Endothelial cell of umbilical vein (primary cell): ENCODE measurements at regions not wholly inside any gene's neighbourhood (a gene's known extent, or its start where the extent isn't known, plus 50 kb on each side); places are given as distances from the start of the nearest gene placed in this dataset.

Experiments
- EZH2 ChIP-seq: IDR thresholded peaks from 2 replicates; pipeline ENCODE4 v1.6.1; 2012; ENCODE audit warnings: borderline replicate concordance, low read depth, mild to moderate bottlenecking, moderate library complexity, low read length, inconsistent platforms; ENCODE audit not compliant: severe bottlenecking
- FOS ChIP-seq: IDR thresholded peaks from 2 replicates; pipeline ENCODE4 v1.6.1; 2011; ENCODE audit warnings: mild to moderate bottlenecking, low read length, moderate library complexity, borderline replicate concordance; ENCODE audit not compliant: insufficient read depth
- GATA2 ChIP-seq: IDR thresholded peaks from 2 replicates; pipeline ENCODE4 v1.7.0; 2011; ENCODE audit warnings: low read depth, mild to moderate bottlenecking, moderate library complexity, mixed read lengths, low read length; ENCODE audit not compliant: insufficient read length, insufficient read depth
- JUN ChIP-seq: IDR thresholded peaks from 2 replicates; pipeline ENCODE4 v1.6.1; 2011; ENCODE audit warnings: borderline replicate concordance, low read depth; ENCODE audit not compliant: insufficient read length, insufficient read depth
- MYC ChIP-seq: IDR thresholded peaks from one replicate; pipeline ENCODE4 v1.6.1; 2011; ENCODE audit warnings: mild to moderate bottlenecking, low read depth, low read length
- POLR2A ChIP-seq: IDR thresholded peaks from 2 replicates; pipeline ENCODE4 v1.6.1; 2012; ENCODE audit warnings: low read depth, mild to moderate bottlenecking, control low read depth, low read length
- POLR2AphosphoS5 ChIP-seq: IDR thresholded peaks from 2 replicates; pipeline ENCODE4 v1.6.1; 2012; ENCODE audit warnings: low read depth, mild to moderate bottlenecking, control low read depth, low read length, moderate library complexity; ENCODE audit not compliant: insufficient read depth
- TF ChIP-seq, protein P1 (sequence below), 2 donors: IDR thresholded peaks; 1 replicate in 1 of 2; 2 replicates in 1 of 2; pipeline ENCODE4 v1.5.1; 2011; ENCODE audit warnings: low read length in 2 of 2, mild to moderate bottlenecking in 2 of 2, moderate library complexity in 2 of 2, control low read depth in 1 of 2, inconsistent platforms in 1 of 2, low read depth in 1 of 2; ENCODE audit not compliant: insufficient read depth in 1 of 2; ENCODE audit errors: extremely low read depth in 1 of 2
- TF ChIP-seq, protein P2 (sequence below): IDR thresholded peaks from 2 replicates; pipeline ENCODE4 v1.6.1; 2011; ENCODE audit not compliant: insufficient read depth, insufficient read length

DNA sequence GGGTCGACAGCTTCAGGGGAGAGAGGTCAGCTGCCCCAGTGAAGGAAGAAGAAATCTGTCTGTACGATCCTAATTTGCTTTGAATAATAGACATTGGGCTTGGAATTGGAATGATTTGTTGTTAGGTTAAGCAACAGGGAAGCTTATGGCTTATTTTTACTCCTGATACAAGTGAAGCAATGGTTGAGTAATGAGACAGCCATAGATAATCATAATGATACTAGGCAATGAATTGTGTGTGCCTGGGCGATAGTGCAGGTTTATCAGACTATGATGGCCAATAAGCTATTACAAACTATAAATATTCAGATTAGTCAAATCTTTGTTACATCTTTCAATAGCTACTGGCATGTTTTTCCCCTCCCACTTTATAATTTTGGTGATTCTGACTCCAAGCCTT, 140.9 kb upstream of the CDIN1 start:
- TF ChIP-seq GATA2 (no peak), POLR2A (no peak), POLR2AphosphoS5 (no peak), FOS (no peak), EZH2 (no peak), MYC (no peak), JUN (no peak)
- TF ChIP-seq, protein P1, sequence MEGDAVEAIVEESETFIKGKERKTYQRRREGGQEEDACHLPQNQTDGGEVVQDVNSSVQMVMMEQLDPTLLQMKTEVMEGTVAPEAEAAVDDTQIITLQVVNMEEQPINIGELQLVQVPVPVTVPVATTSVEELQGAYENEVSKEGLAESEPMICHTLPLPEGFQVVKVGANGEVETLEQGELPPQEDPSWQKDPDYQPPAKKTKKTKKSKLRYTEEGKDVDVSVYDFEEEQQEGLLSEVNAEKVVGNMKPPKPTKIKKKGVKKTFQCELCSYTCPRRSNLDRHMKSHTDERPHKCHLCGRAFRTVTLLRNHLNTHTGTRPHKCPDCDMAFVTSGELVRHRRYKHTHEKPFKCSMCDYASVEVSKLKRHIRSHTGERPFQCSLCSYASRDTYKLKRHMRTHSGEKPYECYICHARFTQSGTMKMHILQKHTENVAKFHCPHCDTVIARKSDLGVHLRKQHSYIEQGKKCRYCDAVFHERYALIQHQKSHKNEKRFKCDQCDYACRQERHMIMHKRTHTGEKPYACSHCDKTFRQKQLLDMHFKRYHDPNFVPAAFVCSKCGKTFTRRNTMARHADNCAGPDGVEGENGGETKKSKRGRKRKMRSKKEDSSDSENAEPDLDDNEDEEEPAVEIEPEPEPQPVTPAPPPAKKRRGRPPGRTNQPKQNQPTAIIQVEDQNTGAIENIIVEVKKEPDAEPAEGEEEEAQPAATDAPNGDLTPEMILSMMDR (IDR thresholded peaks at IDR 0.05; ENCODE audit: extremely low read depth in 1 of 2, insufficient read depth in 1 of 2, low read depth in 1 of 2, low read length in 2 of 2) = no peak
- TF ChIP-seq, protein P2, sequence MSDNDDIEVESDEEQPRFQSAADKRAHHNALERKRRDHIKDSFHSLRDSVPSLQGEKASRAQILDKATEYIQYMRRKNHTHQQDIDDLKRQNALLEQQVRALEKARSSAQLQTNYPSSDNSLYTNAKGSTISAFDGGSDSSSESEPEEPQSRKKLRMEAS = no peak
